ENCODE measurements at regions not wholly inside any gene's neighbourhood (a gene's known extent, or its start where the extent isn't known, plus 50 kb on each side); places are given as distances from the start of the nearest gene placed in this dataset.
"Not testable (repeated sequence)": the region's sequence is repeated elsewhere in the genome, so short reads cannot be mapped to it uniquely, and the experiment has no call there.

DNA sequence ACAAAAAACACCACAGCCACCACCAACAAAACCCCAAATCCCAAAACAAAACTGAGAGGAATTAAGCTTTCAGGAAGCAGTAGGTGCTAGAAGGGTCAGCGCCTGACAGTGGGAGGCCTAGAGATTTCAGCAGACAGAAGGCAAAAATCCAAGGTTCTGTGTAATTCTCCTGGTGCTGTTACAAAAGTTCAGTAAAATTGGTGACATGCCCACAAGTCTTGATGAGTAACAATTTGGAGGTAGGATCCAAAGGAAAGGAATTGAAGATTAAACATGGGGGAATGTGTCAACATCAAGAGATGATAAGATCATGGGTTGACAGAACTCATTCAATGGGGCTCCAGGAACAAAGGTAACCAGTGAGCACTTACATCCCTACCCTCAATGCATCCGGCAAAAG lies 653.8 kb upstream of the CPEB2 start:
- no peak overlapping the region for H3K4me3 ChIP-seq
- H3K4me1 ChIP-seq = no peaks in the 10 kb centered on the region
- TF ChIP-seq CTCF (IDR thresholded peaks at IDR 0.05) (no peak), POLR2A (IDR thresholded peaks at IDR 0.05) (no peak)
- 51% methylated on average over 2 of the region's 2 CpGs for WGBS (ENCODE audit: insufficient coverage, low coverage, low lambda C conversion rate, missing lambda C conversion rate)
- no peaks in the 10 kb centered on the region for H3K27me3 ChIP-seq
- no peaks in the 10 kb centered on the region for H3K36me3 ChIP-seq
- DNase-seq (no peak), ATAC-seq (no peak)
- intact Hi-C loops (cut with DNase I) = no loop called here
- H3K27ac ChIP-seq = no peak overlapping the region
- H3K9me3 ChIP-seq = no peaks in the 10 kb centered on the region

DNA sequence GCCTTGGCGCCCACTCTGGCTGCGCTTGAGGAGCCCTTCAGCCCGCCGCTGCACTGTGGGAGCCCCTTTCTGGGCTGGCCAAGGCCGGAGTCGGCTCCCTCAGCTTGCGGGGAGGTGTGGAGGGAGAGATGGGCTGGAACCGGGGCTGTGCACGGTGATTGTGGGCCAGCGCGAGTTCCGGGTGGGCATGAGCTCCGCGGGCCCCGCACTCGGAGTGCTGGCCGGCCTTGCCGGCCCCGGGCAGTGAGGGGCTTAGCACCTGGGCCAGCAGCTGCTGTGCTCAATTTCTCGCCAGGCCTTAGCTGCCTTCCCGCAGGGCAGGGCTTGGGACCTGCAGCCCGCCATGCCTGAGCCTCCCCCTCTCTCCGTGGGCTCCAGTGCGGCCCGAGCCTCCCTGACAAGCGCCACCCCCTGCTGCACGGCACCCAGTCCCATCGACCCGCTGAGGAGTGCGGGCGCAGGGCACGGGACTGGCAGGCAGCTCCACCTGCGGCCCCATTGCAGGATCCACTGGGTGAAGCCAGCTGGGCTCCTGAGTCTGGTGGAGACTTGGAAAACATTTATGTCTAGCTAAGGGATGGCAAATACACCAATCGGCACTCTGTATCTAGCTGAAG lies 643.6 kb upstream of the CPEB2 start:
- H3K27me3 ChIP-seq; ATAC-seq; H3K9me3 ChIP-seq; H3K4me3 ChIP-seq; H3K36me3 ChIP-seq; H3K4me1 ChIP-seq; intact Hi-C loops (cut with DNase I); H3K27ac ChIP-seq; DNase-seq: not testable (repeated sequence)
- WGBS (ENCODE audit: insufficient coverage, low coverage, low lambda C conversion rate, missing lambda C conversion rate) = 87% methylated on average over 3 of the region's 34 CpGs

DNA sequence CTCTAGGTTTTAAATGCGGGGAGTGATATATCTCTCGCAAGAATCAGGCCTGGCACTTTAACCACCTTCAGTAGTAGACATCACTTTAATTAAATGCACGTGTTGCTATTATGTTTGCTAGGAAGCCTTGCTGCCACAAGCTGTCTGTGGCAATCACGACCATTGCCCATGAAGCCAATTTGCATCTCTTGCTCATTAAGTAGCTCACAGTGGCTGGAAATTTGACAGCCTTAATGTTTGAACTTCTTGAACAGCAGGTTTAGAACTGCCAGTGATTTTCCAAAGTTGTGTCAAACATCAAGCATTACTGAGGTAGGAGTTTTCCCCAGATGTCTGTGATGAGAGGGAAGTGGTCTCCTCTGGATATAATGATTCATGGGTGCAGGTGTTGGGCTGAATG lies 642.3 kb upstream of the CPEB2 start:
- H3K9me3 ChIP-seq = no peaks in the 10 kb centered on the region

GRCh38 chr4:14361084-14361483 lies 641.2 kb upstream of the CPEB2 start:
- Histone ChIP-seq H3K27ac (no peak overlapping the region), H3K4me3 (no peak overlapping the region), H3K9me3 (no peaks in the 10 kb centered on the region), H3K27me3 (no peaks in the 10 kb centered on the region), H3K36me3 (no peaks in the 10 kb centered on the region), H3K4me1 (no peaks in the 10 kb centered on the region)
- WGBS (ENCODE audit: insufficient coverage, low coverage, low lambda C conversion rate, missing lambda C conversion rate) = 48% methylated on average over 3 of the region's 3 CpGs
- intact Hi-C loops (cut with DNase I) = no loop called here
- DNase-seq (no peak), ATAC-seq (no peak)
- no peak for TF ChIP-seq CTCF (IDR thresholded peaks at IDR 0.05)
- no peak for TF ChIP-seq POLR2A (IDR thresholded peaks at IDR 0.05)

More for the DNA sequence above, 642.3 kb upstream of the CPEB2 start:
- no peak overlapping the region for H3K27ac ChIP-seq
- H3K27me3 ChIP-seq = no peaks in the 10 kb centered on the region
- intact Hi-C loops (cut with DNase I) = no loop called here
- WGBS (ENCODE audit: insufficient coverage, low coverage, low lambda C conversion rate, missing lambda C conversion rate) = 48% methylated on average over 4 of the region's 4 CpGs
- no peaks in the 10 kb centered on the region for H3K36me3 ChIP-seq
- TF ChIP-seq POLR2A (IDR thresholded peaks at IDR 0.05) (no peak), CTCF (IDR thresholded peaks at IDR 0.05) (no peak)
- DNase-seq (no peak), ATAC-seq (no peak)
- H3K4me3 ChIP-seq = no peak overlapping the region
- no peaks in the 10 kb centered on the region for H3K4me1 ChIP-seq

DNA sequence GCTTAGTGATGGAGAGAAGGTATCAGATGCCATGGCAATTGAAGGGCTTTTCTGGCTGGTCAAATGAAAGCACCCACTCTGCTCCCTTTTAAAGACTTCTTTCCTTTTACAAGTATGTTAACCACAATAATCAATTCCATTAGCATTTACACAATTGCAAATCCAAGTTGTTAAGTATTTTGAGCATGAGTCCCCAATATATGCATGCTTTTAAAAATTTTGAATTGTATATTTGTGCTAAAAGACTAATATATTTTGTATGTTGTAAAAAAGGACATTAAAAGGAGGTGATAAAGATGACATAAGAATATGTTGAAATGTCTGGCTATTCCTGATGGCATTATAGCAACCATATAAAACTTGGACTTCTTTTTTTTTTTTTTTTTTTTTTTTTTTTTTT lies 639.9 kb upstream of the CPEB2 start:
- intact Hi-C loops (cut with DNase I) = no loop called here
- H3K27ac ChIP-seq = no peak overlapping the region
- no peaks in the 10 kb centered on the region for H3K4me1 ChIP-seq
- ATAC-seq (no peak), DNase-seq (no peak)
- no peak overlapping the region for H3K4me3 ChIP-seq
- H3K36me3 ChIP-seq = no peaks in the 10 kb centered on the region
- no peaks in the 10 kb centered on the region for H3K9me3 ChIP-seq
- TF ChIP-seq CTCF (IDR thresholded peaks at IDR 0.05) (no peak), POLR2A (IDR thresholded peaks at IDR 0.05) (no peak)
- no peaks in the 10 kb centered on the region for H3K27me3 ChIP-seq
